H1 (cell line): ENCODE measurements at regions not wholly inside any gene's neighbourhood (a gene's known extent, or its start where the extent isn't known, plus 50 kb on each side); places are given as distances from the start of the nearest gene placed in this dataset.
A peak's percentile ranks its signal among the peaks of the same experiment; 100 is the strongest.
"Not testable (repeated sequence)": the region's sequence is repeated elsewhere in the genome, so short reads cannot be mapped to it uniquely, and the experiment has no call there.

Experiments
- CTCF ChIA-PET: fragments of 300-600 bp; sonication (Branson Sonifier 250); formaldehyde crosslinking; loops from one replicate; lab custom pipeline; 2021; ENCODE audit not compliant: partially characterized antibody; lab: Charles Lee
- POLR2A ChIA-PET: fragments of 300-600 bp; sonication (Branson Sonifier 250); formaldehyde crosslinking; loops from one replicate; lab custom pipeline; 2021; ENCODE audit warnings: inconsistent platforms; ENCODE audit not compliant: partially characterized antibody; lab: Charles Lee
- DNase-seq, 2 experiments: peaks; one replicate each; pipeline versions ENCODE4 v3.0.0 to v3.0.0-alpha.2; 2010 to 2022; ENCODE audit warnings: low spot score in 2 of 2, low read depth in 1 of 2, mixed read lengths in 1 of 2
- FAIRE-seq: peaks from 2 replicates; lab custom pipeline; 2011; peaks lifted over from hg19 to GRCh38; lab: Jason Lieb, UNC
- H2AFZ ChIP-seq: 2 replicates; pipeline ENCODE4 v1.8.1; 2012; ENCODE audit warnings: low read length, inconsistent platforms
- H2AK5ac ChIP-seq: 2 replicates; pipeline ENCODE4 v1.6.1; 2013; ENCODE audit warnings: low read depth, low read length
- H2BK120ac ChIP-seq: replicated peaks from 2 replicates; pipeline ENCODE3; 2013; ENCODE audit warnings: low read depth, low read length, inconsistent platforms
- H2BK12ac ChIP-seq: 2 replicates; pipeline ENCODE4 v1.6.1; 2013; ENCODE audit warnings: low read depth, low read length
- H2BK15ac ChIP-seq: 2 replicates; pipeline ENCODE4 v1.6.1; 2013; ENCODE audit warnings: low read length
- H2BK20ac ChIP-seq: 2 replicates; pipeline ENCODE4 v1.6.1; 2013; ENCODE audit warnings: low read length
- H2BK5ac ChIP-seq: 2 replicates; pipeline ENCODE4 v1.6.1; 2013; ENCODE audit warnings: low read depth, low read length
- H3K14ac ChIP-seq: 2 replicates; pipeline ENCODE4 v1.6.1; 2013; ENCODE audit warnings: inconsistent platforms; ENCODE audit not compliant: insufficient read length
- H3K18ac ChIP-seq: 2 replicates; pipeline ENCODE4 v1.6.1; 2013; ENCODE audit warnings: low read length; ENCODE audit errors: extremely low read depth
- H3K23ac ChIP-seq: 2 replicates; pipeline ENCODE4 v1.6.1; 2013; ENCODE audit warnings: inconsistent platforms; ENCODE audit not compliant: insufficient read length
- H3K23me2 ChIP-seq: 2 replicates; pipeline ENCODE4 v1.6.1; 2013; ENCODE audit warnings: low read depth, low read length
- H3K27ac ChIP-seq: 2 replicates; pipeline ENCODE4 v1.6.1; 2011; ENCODE audit warnings: low read depth, low read length, inconsistent platforms
- H3K27me3 ChIP-seq, 4 experiments: replicated peaks in 1 of 4; 1 replicate in 1 of 4; 2 replicates in 3 of 4; pipeline versions ENCODE4 v1.6.1 to v1.8.1; 2011 to 2013; ENCODE audit warnings: low read length in 3 of 4, mild to moderate bottlenecking in 3 of 4, inconsistent platforms in 2 of 4, mixed read lengths in 2 of 4, moderate library complexity in 1 of 4; ENCODE audit not compliant: control insufficient read depth in 3 of 4, insufficient read depth in 3 of 4; ENCODE audit errors: extremely low read depth in 1 of 4
- H3K36me3 ChIP-seq, 4 experiments: 2 replicates each; pipeline versions ENCODE4 v1.6.1 to v1.8.1; 2011 to 2013; ENCODE audit warnings: mild to moderate bottlenecking in 4 of 4, low read length in 3 of 4, moderate library complexity in 2 of 4, control low read depth in 1 of 4, inconsistent platforms in 1 of 4; ENCODE audit not compliant: insufficient read depth in 4 of 4, control insufficient read depth in 2 of 4
- H3K4ac ChIP-seq: replicated peaks from 2 replicates; pipeline ENCODE3; 2013; ENCODE audit warnings: low read length, low read depth, mixed read lengths, inconsistent platforms; ENCODE audit not compliant: insufficient read length
- H3K4me1 ChIP-seq, 4 experiments: replicated peaks in 1 of 4; 1 replicate in 1 of 4; 2 replicates in 3 of 4; pipeline versions ENCODE4 v1.6.1 to v1.8.1; 2011 to 2013; ENCODE audit warnings: low read length in 3 of 4, inconsistent platforms in 2 of 4, mixed read lengths in 1 of 4; ENCODE audit not compliant: insufficient read depth in 4 of 4, control insufficient read depth in 3 of 4
- H3K4me2 ChIP-seq, 2 experiments: 2 replicates each; pipeline versions ENCODE4 v1.6.1 to v1.8.1; 2011 to 2013; ENCODE audit warnings: low read depth in 2 of 2, low read length in 2 of 2, control low read depth in 1 of 2, inconsistent platforms in 1 of 2, mild to moderate bottlenecking in 1 of 2; ENCODE audit not compliant: insufficient read depth in 1 of 2
- H3K4me3 ChIP-seq, 4 experiments: fragments of 200-600, 300-600 bp in 1 of 4; sonication (generic), shearing (Covaris generic), sonication (Bioruptor Twin) in 1 of 4; 2 replicates each; pipeline versions ENCODE4 v1.5.1 to v1.8.1; 2011 to 2016; ENCODE audit warnings: low read length in 4 of 4, low read depth in 3 of 4, control low read depth in 2 of 4, inconsistent platforms in 2 of 4, mild to moderate bottlenecking in 2 of 4, mixed read lengths in 1 of 4, moderate library complexity in 1 of 4; ENCODE audit not compliant: insufficient read depth in 2 of 4; ENCODE audit errors: extremely low read depth in 1 of 4
- H3K56ac ChIP-seq: replicated peaks from 2 replicates; pipeline ENCODE3; 2013; ENCODE audit warnings: low read depth, mild to moderate bottlenecking, mixed read lengths, low read length, inconsistent platforms; ENCODE audit not compliant: insufficient read length
- H3K79me1 ChIP-seq: 2 replicates; pipeline ENCODE4 v1.6.1; 2013; ENCODE audit warnings: low read depth, low read length, control low read depth
- H3K79me2 ChIP-seq, 2 experiments: 2 replicates each; pipeline versions ENCODE4 v1.6.1 to v1.8.1; 2012 to 2013; ENCODE audit warnings: low read length in 2 of 2, mild to moderate bottlenecking in 2 of 2, inconsistent platforms in 1 of 2; ENCODE audit not compliant: insufficient read depth in 2 of 2, control insufficient read depth in 1 of 2
- H3K9ac ChIP-seq, 4 experiments: replicated peaks in 1 of 4; 1 replicate in 1 of 4; 2 replicates in 3 of 4; pipeline versions ENCODE4 v1.6.1 to v1.8.1; 2011 to 2013; ENCODE audit warnings: low read depth in 3 of 4, low read length in 3 of 4, control low read depth in 2 of 4, mild to moderate bottlenecking in 2 of 4, moderate library complexity in 2 of 4, inconsistent platforms in 1 of 4; ENCODE audit errors: extremely low read depth in 1 of 4
- H3K9me3 ChIP-seq, 2 experiments: 2 replicates each; pipeline versions ENCODE4 v1.6.1 to v1.8.1; 2012 to 2013; ENCODE audit warnings: mild to moderate bottlenecking in 2 of 2, moderate library complexity in 2 of 2, control low read depth in 1 of 2, inconsistent platforms in 1 of 2, low read depth in 1 of 2, low read length in 1 of 2, mixed read lengths in 1 of 2; ENCODE audit not compliant: insufficient read depth in 2 of 2
- H4K20me1 ChIP-seq, 2 experiments: replicated peaks in 1 of 2; 2 replicates each; pipeline versions ENCODE3 to v1.8.1; 2011 to 2013; ENCODE audit warnings: inconsistent platforms in 2 of 2, low read length in 2 of 2, mild to moderate bottlenecking in 1 of 2; ENCODE audit not compliant: insufficient read depth in 2 of 2, control insufficient read depth in 1 of 2
- H4K5ac ChIP-seq: 2 replicates; pipeline ENCODE4 v1.6.1; 2013; ENCODE audit warnings: low read length, low read depth, mixed read lengths, inconsistent platforms; ENCODE audit not compliant: insufficient read length
- H4K8ac ChIP-seq: 2 replicates; pipeline ENCODE4 v1.8.0; 2013; ENCODE audit warnings: mild to moderate bottlenecking, moderate library complexity, low read length, inconsistent platforms; ENCODE audit not compliant: insufficient read depth; ENCODE audit errors: extremely low read depth
- H4K91ac ChIP-seq: replicated peaks from 2 replicates; pipeline ENCODE3; 2013; ENCODE audit warnings: low read length, mixed read lengths, inconsistent platforms; ENCODE audit not compliant: insufficient read length
- WGBS, 2 experiments: shearing (Covaris generic) in 1 of 2; methylation state at CpG; one replicate each; pipeline versions ENCODE4 v1.1.6 to v1.1.7; 2013 to 2015; ENCODE audit warnings: low lambda C conversion rate in 2 of 2, mixed read lengths in 2 of 2, inconsistent platforms in 1 of 2, low coverage in 1 of 2, missing lambda C conversion rate in 1 of 2; ENCODE audit not compliant: insufficient replicate concordance in 2 of 2, insufficient coverage in 1 of 2, insufficient read length in 1 of 2; ENCODE audit errors: extremely low coverage in 1 of 2, missing lambda C conversion rate in 1 of 2; 5-methylcytosine and 5-hydroxymethylcytosine counted together

GRCh38 chr3:75579091-75579490 is 85.0 kb upstream of the FRG2C start:
- H3K4ac ChIP-seq, H2AK5ac ChIP-seq, POLR2A ChIA-PET, H3K14ac ChIP-seq, H3K79me1 ChIP-seq, H3K9me3 ChIP-seq, H3K23ac ChIP-seq, H3K36me3 ChIP-seq, H3K79me2 ChIP-seq, H2AFZ ChIP-seq, H2BK5ac ChIP-seq, H4K91ac ChIP-seq, H4K8ac ChIP-seq, H4K20me1 ChIP-seq, H2BK15ac ChIP-seq, H3K56ac ChIP-seq, H2BK20ac ChIP-seq, H2BK12ac ChIP-seq, H3K23me2 ChIP-seq, FAIRE-seq, DNase-seq, H4K5ac ChIP-seq, H2BK120ac ChIP-seq, H3K18ac ChIP-seq, H3K9ac ChIP-seq, H3K27ac ChIP-seq, H3K4me1 ChIP-seq: not testable (repeated sequence)
- H3K27me3 ChIP-seq = peaks cover 1 to 19% (median 14%) of the 10 kb centered on the region in 4 experiments
- CTCF ChIA-PET = interaction anchor here (0.6 to 1.5 kb wide), 3 partner anchors 151 to 1535 kb away, joined by 3 read pairs; no protein-coding TSS in a partner anchor
- 53% methylated on average over 7 of the region's 10 CpGs; no CpG with 5 or more reads in 1 of the 2 experiments for WGBS, 2 experiments
- H3K4me3 ChIP-seq = peak overlapping the region in 3 of 4 experiments; percentile 18 to 65 (median 55); a peak in 5 of 8 replicates
- H3K4me2 ChIP-seq = peak overlapping the region; percentile 42 to 60; a peak in 3 of 4 replicates
